ENCODE measurements at regions not wholly inside any gene's neighbourhood (a gene's known extent, or its start where the extent isn't known, plus 50 kb on each side); places are given as distances from the start of the nearest gene placed in this dataset.

GRCh38 chr1:173405281-173405680 is 71.9 kb upstream of the PRDX6 start:
- Mint-ChIP-seq H3K27me3 (no peaks in the 10 kb centered on the region), H3K9me3 (no peaks in the 10 kb centered on the region), H3K4me3 (no peak overlapping the region), H3K36me3 (ENCODE audit: low read depth) (no peaks in the 10 kb centered on the region), H3K4me1 (peaks cover 21% of the 10 kb centered on the region), H3K27ac (no peak overlapping the region)
- no peak for DNase-seq
- ChIA-PET CTCF (no interaction called here), POLR2A (no interaction called here)

DNA sequence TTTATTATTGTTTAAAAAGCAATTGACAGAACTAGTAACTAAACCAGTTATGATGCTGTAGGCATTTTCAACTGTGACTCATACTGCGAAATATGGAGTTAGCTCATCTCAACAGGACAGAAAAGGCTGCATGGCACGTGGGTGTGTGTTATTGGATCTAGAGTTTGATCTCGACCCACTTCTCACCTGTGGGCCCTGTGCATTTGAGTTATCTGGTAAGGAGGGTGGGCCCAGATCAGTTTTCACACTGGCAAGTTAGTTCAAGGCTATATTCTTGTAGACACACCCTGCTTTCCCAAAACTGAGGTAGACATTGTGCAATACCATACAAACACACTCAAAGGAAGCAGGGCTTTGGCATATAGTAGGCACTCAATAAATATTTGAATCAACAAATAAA is 71.3 kb upstream of the PRDX6 start:
- Mint-ChIP-seq H3K27ac (no peak overlapping the region), H3K9me3 (no peaks in the 10 kb centered on the region), H3K4me1 (peaks cover 27% of the 10 kb centered on the region), H3K36me3 (ENCODE audit: low read depth) (no peaks in the 10 kb centered on the region), H3K27me3 (no peaks in the 10 kb centered on the region), H3K4me3 (no peak overlapping the region)
- POLR2A ChIA-PET, result no interaction called here
- no peak for DNase-seq
- CTCF ChIA-PET, result no interaction called here

- no peaks in the 10 kb centered on the region for H3K9me3 Mint-ChIP-seq
- H3K4me3 Mint-ChIP-seq, result no peak overlapping the region
- no peaks in the 10 kb centered on the region for H3K27me3 Mint-ChIP-seq
- POLR2A ChIA-PET, result no interaction called here
- no peak overlapping the region for H3K27ac Mint-ChIP-seq
- CTCF ChIA-PET, result interaction anchor here (0.6 to 1.7 kb wide), 2 partner anchors 13 to 85 kb away, joined by 3 to 4 read pairs; no protein-coding TSS in a partner anchor
- no peaks in the 10 kb centered on the region for H3K36me3 Mint-ChIP-seq (ENCODE audit: low read depth)
- H3K4me1 Mint-ChIP-seq, result peaks cover 33% of the 10 kb centered on the region
- DNase-seq, result no peak
Measured at GRCh38 chr1:173406783-173407230, 70.3 kb upstream of the PRDX6 start.

GRCh38 chr1:173407846-173408245 is 69.3 kb upstream of the PRDX6 start:
- ChIA-PET POLR2A (interaction anchor here (0.6 kb wide), 1 partner anchor 315 kb away, joined by 3 read pairs; no protein-coding TSS in a partner anchor), CTCF (interaction anchor here (1.7 kb wide), 1 partner anchor 12 kb away, joined by 4 read pairs; no protein-coding TSS in a partner anchor)
- Mint-ChIP-seq H3K4me3 (no peak overlapping the region), H3K27ac (no peak overlapping the region), H3K4me1 (peaks cover 35% of the 10 kb centered on the region), H3K9me3 (no peaks in the 10 kb centered on the region), H3K27me3 (no peaks in the 10 kb centered on the region), H3K36me3 (ENCODE audit: low read depth) (no peaks in the 10 kb centered on the region)
- DNase-seq, result no peak

DNA sequence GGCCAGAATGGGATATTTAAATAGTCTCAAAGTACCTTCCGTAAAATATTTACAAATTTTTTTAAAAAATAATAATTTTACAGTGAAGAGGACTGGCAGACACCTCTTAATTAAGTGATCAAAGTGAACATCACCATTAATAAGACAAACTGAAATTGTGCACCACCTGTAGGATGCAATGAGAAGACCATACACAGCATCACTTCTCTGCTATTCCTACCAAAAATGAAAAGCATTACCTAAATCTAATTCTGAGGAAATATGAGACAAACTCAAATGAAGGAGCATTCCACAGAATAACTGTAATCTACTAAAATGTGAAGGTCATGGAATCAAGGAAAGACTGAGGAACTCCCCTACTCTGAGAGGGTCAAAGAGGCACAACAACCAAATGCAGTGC is 68.2 kb upstream of the PRDX6 start:
- no peaks in the 10 kb centered on the region for H3K27me3 Mint-ChIP-seq
- no peak overlapping the region for H3K4me3 Mint-ChIP-seq
- POLR2A ChIA-PET, result no interaction called here
- peaks cover 35% of the 10 kb centered on the region for H3K4me1 Mint-ChIP-seq
- H3K27ac Mint-ChIP-seq, result no peak overlapping the region
- CTCF ChIA-PET, result no interaction called here
- no peaks in the 10 kb centered on the region for H3K9me3 Mint-ChIP-seq
- H3K36me3 Mint-ChIP-seq (ENCODE audit: low read depth), result no peaks in the 10 kb centered on the region
- DNase-seq, result no peak

DNA sequence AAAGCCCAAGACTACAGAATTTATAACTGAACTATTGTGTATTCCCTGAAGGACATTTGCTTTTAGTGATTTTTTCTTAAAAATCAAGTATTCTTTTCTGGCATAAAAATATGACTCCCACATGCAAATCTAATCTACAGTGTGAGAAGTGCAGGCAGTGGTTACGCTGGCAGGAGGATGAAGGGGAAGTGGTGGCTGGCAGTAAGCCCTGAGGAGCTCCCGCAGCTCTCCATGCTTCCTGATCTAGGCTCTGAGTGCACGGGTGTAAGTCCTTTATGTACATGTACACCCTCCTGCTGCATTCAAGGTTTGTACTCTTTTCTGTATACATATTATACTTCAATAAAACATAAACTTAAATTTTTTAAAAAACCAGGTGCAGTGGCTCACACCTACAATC is 67.5 kb upstream of the PRDX6 start:
- no peaks in the 10 kb centered on the region for H3K9me3 Mint-ChIP-seq
- H3K4me1 Mint-ChIP-seq, result peaks cover 35% of the 10 kb centered on the region
- CTCF ChIA-PET, result no interaction called here
- POLR2A ChIA-PET, result interaction anchor here (1.2 kb wide), 1 partner anchor 459 kb away, joined by 5 read pairs; no protein-coding TSS in a partner anchor
- no peak for DNase-seq
- H3K36me3 Mint-ChIP-seq (ENCODE audit: low read depth), result no peaks in the 10 kb centered on the region
- H3K4me3 Mint-ChIP-seq, result no peak overlapping the region
- no peaks in the 10 kb centered on the region for H3K27me3 Mint-ChIP-seq
- peak overlapping the region; percentile 41 for H3K27ac Mint-ChIP-seq

DNA sequence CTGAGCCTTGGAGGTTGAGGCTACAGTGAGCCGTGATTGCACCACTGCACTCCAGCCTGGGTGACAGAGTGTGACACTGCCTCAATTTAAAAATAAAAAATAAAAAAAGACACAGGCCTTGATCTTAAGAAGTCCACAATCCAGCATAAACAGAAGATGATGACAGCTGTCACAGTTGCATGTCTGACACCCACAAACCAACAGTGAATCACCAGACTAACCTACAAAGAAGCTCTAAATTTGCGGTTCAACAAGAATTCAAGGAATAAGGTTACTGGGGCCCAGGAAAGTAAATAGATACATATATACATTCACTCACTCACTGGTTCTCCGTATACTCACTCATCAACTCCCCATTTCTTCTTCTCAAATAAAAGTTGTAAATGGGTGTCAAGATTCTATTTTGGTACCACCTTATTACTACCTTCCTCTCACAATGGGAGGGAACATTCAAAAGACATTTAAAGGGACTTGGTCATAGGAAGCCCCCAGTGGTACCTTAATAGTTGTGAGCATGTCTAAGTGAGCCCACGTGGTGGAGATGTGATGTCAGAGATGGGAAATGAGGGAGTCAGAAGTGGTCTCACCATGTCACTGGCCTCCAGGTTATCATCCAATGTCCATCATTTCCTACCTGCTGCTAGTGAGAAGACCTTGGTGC is 66.9 kb upstream of the PRDX6 start:
- Mint-ChIP-seq H3K4me3 (no peak overlapping the region), H3K4me1 (peaks cover 35% of the 10 kb centered on the region), H3K36me3 (ENCODE audit: low read depth) (no peaks in the 10 kb centered on the region), H3K27me3 (no peaks in the 10 kb centered on the region), H3K27ac (peak overlapping the region; percentile 40), H3K9me3 (no peaks in the 10 kb centered on the region)
- ChIA-PET POLR2A (interaction anchor here (1.2 kb wide), 1 partner anchor 459 kb away, joined by 5 read pairs; no protein-coding TSS in a partner anchor), CTCF (interaction anchor here (1.4 kb wide), 1 partner anchor 10 kb away, joined by 4 read pairs; no protein-coding TSS in a partner anchor)
- DNase-seq, result no peak

- H3K4me1 Mint-ChIP-seq, result peaks cover 35% of the 10 kb centered on the region
- H3K4me3 Mint-ChIP-seq, result no peak overlapping the region
- H3K9me3 Mint-ChIP-seq, result no peaks in the 10 kb centered on the region
- POLR2A ChIA-PET, result interaction anchor here (1.2 kb wide), 1 partner anchor 458 kb away, joined by 5 read pairs; no protein-coding TSS in a partner anchor
- DNase-seq, result no peak
- peak overlapping the region; percentile 40 for H3K27ac Mint-ChIP-seq
- CTCF ChIA-PET, result interaction anchor here (1.4 to 2.1 kb wide), 2 partner anchors 9 to 19 kb away, joined by 4 to 9 read pairs; no protein-coding TSS in a partner anchor
- H3K36me3 Mint-ChIP-seq (ENCODE audit: low read depth), result peaks cover 2% of the 10 kb centered on the region
- H3K27me3 Mint-ChIP-seq, result no peaks in the 10 kb centered on the region
Measured at GRCh38 chr1:173410794-173411236, 66.3 kb upstream of the PRDX6 start.

GRCh38 chr1:173411835-173412742 is 65.0 kb upstream of the PRDX6 start:
- no peaks in the 10 kb centered on the region for H3K27me3 Mint-ChIP-seq
- peaks cover 29% of the 10 kb centered on the region for H3K4me1 Mint-ChIP-seq
- H3K9me3 Mint-ChIP-seq, result no peaks in the 10 kb centered on the region
- ChIA-PET POLR2A (no interaction called here), CTCF (interaction anchor here (1.4 to 2.1 kb wide), 2 partner anchors 8 to 18 kb away, joined by 4 to 9 read pairs; no protein-coding TSS in a partner anchor)
- no peak overlapping the region for H3K27ac Mint-ChIP-seq
- peaks cover 2% of the 10 kb centered on the region for H3K36me3 Mint-ChIP-seq (ENCODE audit: low read depth)
- DNase-seq, result no peak
- no peak overlapping the region for H3K4me3 Mint-ChIP-seq

DNA sequence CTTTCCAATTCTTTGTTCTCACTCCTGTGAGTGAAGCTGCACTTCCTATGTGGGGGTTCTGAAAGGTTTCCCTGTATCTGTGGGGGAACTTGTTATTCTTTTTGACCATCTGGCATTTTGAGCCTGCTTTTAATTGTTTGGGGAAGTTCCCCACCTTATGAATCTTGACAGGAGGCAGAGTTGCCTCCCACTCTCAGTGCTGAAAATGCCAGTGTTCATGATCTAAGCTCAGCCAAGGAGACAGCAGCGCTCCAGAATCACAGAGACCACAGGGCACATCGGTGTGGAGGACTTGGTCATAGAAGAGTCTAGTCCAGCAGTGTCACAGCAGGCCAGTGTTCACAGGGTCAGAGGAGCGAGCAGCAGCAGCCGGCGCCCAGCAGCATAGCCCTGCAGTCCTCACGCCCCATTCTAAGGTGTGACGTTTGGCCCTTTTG is 63.8 kb upstream of the PRDX6 start:
- no peak for DNase-seq
- ChIA-PET POLR2A (no interaction called here), CTCF (no interaction called here)
- no peak overlapping the region for H3K4me3 Mint-ChIP-seq
- H3K27me3 Mint-ChIP-seq, result no peaks in the 10 kb centered on the region
- no peaks in the 10 kb centered on the region for H3K9me3 Mint-ChIP-seq
- peaks cover 23% of the 10 kb centered on the region for H3K4me1 Mint-ChIP-seq
- H3K36me3 Mint-ChIP-seq (ENCODE audit: low read depth), result peaks cover 2% of the 10 kb centered on the region
- no peak overlapping the region for H3K27ac Mint-ChIP-seq

DNA sequence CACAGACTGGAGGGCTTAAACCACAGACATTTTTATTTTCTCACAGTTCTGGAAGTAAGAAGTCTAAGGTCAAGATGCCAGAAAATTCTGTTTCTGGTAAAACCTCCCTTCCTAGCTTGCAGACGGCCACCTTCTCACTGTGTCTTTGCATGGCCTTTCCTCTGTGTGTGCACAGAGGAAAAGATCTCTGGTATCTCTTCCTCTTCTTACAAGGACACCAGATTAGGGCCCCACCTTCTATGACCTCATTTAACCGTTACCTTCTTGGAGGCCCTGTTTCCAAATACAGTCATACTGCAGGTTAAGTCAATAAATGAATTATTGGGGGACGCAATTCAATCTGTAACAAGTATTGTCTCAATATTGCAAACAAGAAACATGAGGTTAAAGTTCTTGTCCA is 63.0 kb upstream of the PRDX6 start:
- peaks cover 19% of the 10 kb centered on the region for H3K4me1 Mint-ChIP-seq
- H3K4me3 Mint-ChIP-seq, result no peak overlapping the region
- no peaks in the 10 kb centered on the region for H3K27me3 Mint-ChIP-seq
- ChIA-PET POLR2A (no interaction called here), CTCF (no interaction called here)
- no peaks in the 10 kb centered on the region for H3K9me3 Mint-ChIP-seq
- H3K27ac Mint-ChIP-seq, result no peak overlapping the region
- no peak for DNase-seq
- H3K36me3 Mint-ChIP-seq (ENCODE audit: low read depth), result peaks cover 2% of the 10 kb centered on the region

DNA sequence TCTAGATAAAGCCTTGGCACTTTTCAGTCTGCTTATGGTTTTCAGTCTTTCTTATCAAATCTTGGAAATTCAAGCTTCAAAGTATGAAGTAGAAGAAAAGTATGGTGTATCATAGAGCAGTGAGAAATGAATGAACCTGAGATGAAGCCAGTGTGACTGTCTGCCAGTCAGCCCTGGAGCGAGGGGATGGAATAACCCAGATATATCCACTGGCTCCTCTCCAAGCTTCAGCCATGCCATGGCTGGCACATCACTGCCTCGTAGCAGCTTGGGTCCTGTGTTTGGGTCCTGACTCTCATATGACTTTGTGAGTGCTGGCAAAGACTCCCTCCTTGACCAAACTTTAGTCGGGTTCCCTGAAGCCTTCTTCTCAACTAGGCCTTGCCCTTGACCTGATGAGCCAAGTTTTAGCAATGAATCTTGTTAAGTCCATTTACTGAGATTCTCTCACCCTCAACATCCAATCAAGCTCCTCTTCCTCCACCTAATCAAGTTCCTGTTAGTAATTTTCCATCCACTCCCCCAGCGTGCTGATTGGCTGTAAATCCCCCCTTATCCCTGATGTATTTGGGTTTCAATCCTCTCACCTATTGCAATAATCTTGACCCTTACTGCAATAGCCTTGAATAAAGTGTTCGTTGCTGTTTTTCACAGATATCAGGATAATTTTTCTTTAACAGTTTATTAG is 62.5 kb upstream of the PRDX6 start:
- no peak overlapping the region for H3K4me3 Mint-ChIP-seq
- no peaks in the 10 kb centered on the region for H3K9me3 Mint-ChIP-seq
- no peaks in the 10 kb centered on the region for H3K27me3 Mint-ChIP-seq
- ChIA-PET POLR2A (no interaction called here), CTCF (no interaction called here)
- no peak overlapping the region for H3K27ac Mint-ChIP-seq
- no peak for DNase-seq
- H3K36me3 Mint-ChIP-seq (ENCODE audit: low read depth), result peaks cover 2% of the 10 kb centered on the region
- peaks cover 17% of the 10 kb centered on the region for H3K4me1 Mint-ChIP-seq

DNA sequence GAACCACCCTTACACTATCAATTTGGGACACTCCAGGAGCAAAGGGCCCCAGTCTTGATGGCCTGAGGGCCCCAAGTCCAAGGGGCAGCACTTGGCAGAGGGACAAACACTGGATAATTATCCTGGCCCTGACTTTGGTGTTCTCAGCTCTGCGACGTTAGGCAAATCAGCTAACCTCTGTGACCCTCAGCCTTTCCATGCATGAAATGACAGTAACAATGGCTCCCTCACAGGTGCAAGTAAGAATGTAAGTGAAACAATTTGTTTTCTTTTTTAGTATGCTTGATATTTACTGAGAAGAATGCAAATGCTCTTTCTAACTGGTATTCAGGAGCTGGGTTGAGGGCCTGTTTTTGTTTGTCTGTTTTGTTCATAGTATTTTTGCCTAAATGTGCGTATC is 61.6 kb upstream of the PRDX6 start:
- no peaks in the 10 kb centered on the region for H3K9me3 Mint-ChIP-seq
- ChIA-PET POLR2A (no interaction called here), CTCF (no interaction called here)
- H3K36me3 Mint-ChIP-seq (ENCODE audit: low read depth), result peaks cover 2% of the 10 kb centered on the region
- peaks cover 17% of the 10 kb centered on the region for H3K4me1 Mint-ChIP-seq
- no peak overlapping the region for H3K27ac Mint-ChIP-seq
- H3K4me3 Mint-ChIP-seq, result no peak overlapping the region
- H3K27me3 Mint-ChIP-seq, result no peaks in the 10 kb centered on the region
- DNase-seq, result no peak
